NCI-H2029 (cell line): ENCODE measurements at regions not wholly inside any gene's neighbourhood (a gene's known extent, or its start where the extent isn't known, plus 50 kb on each side); places are given as distances from the start of the nearest gene placed in this dataset.
"Not testable (repeated sequence)": the region's sequence is repeated elsewhere in the genome, so short reads cannot be mapped to it uniquely, and the experiment has no call there.

Source experiments
- DNase-seq: peaks from one replicate; lab custom pipeline; 2025; lab: John Stamatoyannopoulos, UW

DNA sequence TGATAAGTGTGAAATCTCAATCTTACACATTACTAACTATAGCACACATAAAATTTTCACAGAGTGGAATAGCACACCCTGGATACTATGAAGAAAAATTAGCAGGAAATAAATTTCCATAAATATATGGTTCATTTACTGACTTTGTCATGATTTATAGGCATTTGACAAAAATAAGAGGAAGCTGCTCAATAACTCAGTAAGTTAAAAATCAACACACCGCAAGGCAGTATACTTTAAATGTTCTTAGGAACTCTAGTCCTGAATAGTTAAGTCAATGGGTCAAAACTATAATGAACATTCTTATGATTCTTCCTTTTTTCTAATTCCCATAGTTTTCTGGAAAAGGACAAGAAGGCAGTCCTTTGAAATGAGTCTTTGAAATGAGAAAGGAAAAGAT is 1557.8 kb upstream of the RAG2 start:
- no peak for DNase-seq

DNA sequence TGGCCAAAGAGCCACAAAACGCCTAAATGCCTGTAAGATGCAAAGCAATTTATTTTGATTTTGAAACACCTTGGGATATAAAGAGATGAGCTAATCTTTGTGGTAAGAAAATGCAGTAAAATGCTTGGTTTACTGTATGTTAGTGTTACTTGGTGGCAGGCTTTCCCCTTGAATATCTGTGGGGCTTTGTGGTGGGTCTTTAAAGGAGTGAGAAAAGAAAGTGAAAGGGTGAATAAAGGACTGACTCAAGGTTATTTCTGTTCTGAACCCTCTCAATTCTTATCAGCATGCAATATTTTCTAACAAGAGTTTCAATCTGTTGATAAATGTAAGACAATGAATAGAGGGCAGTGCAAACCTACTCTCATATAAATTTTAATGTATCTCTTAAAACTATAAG is 1555.9 kb upstream of the RAG2 start:
- DNase-seq = no peak

DNA sequence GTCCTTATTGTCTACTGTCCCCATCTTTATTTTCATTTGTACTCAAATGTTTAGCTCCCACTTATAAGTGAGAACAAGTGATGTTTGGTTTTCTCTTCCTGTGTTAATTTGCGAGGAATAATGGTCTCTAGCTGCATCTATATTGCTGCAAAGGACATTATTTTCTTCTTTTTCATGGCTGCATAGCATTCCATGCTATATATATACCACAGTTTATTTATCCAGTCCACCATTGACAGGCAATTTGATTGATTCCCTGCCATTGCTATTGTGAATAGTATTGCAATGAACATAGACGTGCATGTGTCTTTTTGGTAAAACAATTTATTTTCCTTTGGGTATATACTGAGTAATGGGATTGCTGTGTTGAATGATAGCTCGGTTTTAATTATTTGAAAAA is 1545.8 kb upstream of the RAG2 start:
- DNase-seq = no peak

DNA sequence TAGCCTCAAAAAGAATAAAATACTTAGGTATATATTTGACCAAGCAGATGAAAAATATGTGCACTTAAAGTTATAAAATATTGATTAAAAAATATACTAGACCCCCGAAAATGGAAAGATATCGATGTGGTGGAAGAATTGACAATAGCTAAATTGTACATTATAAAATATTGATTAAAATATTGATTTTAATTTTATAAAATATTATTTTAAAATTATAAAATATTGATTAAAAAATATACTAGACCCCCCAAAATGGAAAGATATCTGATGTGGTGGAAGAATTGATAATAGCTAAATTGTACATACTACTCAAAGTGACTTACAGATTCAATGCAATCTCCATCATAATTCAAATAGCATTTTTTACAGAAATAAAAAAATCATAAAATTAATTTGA is 1540.9 kb upstream of the RAG2 start:
- no peak for DNase-seq

DNA sequence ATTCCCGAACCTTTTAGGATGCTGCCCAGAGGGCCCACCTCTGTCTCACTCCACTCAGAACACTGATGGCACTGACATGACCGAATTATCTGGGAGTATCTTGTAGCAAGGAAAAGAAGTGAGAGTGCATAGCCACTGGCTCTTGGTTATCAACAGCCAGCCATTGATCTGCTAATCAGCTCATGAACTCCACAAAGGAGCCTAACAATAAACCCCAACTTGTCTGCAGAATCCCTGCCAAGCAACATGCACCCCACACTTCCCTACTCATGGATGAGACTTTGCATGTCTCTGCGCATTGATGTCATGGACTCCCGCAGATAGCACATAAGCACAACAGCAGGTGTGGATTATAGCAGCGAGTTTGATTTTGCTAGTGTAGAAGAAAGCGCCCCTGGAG is 1538.9 kb upstream of the RAG2 start:
- no peak for DNase-seq

DNA sequence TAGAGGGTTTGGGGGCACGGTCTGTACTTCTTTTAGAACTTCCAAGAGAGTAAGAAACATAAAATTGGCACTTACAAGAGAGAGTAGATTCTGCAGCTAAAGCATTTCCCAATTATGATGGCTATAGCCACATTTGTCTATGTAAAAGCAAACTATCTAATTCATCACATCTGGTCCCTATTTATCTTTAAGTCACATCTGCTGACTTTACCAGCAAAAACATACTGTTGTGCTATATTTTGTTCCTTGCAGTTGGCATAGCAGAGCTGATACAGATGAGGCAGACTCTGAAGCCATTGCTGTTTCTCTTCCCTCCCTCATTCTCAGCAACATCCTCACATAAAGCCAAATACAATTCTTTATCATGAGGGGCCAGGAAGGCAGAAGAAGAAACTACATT is 1533.5 kb upstream of the RAG2 start:
- DNase-seq = no peak

DNA sequence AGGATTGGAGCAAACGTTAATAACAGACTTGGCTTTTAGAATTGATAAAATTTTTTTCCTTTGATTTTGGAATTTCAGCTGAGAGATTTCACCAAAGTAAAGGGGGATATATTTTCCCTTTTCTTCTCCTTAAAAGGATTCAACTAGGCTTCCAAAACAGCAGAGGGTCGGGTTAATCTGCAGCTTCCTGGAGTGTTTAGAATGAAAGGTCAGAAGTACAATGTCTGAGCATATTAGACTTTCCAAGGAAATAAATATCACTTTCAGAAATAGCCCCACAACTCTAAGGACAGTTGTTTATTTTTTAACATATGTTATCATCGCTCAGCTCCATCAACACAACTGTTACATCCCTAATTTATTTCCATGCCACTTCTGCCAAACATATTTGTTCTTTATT is 1532.9 kb upstream of the RAG2 start:
- DNase-seq = no peak

DNA sequence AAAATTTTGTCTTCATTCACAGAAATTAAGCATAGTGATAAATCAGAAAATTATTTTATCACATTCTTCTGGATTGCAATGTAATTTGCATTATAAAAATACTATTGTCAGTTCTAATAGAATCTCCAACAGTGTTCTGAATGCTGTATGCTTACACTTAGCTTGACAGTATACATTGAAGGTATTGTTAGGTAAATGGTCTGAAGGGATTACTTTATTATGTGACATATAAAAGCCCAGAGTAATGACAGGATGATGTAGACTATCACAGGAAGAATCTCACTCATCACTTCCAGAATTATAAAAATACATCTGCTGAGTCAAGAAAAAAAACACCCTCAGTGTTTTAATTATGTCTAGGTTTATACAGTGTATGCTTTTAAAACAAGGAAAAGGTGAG is 1532.5 kb upstream of the RAG2 start:
- DNase-seq = no peak

DNA sequence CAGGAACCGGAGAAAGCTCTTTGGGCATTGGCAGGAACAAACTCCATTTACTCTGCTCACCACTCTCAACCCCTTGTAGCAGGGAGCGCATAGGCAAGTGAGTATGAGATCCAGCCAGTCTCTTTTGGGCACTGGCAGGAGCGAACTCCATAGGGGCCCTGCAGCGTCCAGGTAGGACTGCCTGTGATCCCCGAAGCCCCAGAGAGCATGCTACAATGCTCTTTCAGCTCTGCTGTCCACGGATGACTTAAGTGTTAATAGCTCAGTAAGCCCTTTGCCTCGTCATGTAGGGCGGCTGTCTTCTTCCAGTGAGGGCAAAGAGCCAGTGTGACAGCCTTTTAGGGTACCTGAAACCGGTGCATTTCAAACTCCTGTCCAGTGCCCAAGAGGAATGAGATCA is 1525.6 kb upstream of the RAG2 start:
- DNase-seq = no peak

DNA sequence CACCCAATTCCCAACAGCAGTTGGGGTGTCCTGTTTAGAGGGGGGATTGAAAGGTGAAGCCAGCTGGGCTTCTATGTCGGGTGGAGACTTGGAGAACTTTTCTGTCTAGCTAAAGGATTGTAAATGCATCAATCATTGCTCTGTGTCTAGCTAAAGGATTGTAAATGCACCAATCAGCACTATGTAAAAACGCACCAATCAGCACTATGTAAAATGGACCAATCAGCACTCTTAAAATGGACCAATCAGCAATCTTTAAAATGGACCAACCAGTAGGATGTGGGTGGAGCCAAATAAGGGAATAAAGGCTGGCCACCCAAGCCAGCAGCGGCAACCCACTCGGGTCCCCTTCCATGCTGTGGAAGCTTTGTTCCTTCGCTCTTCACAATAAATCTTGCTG is 1518.6 kb upstream of the RAG2 start:
- DNase-seq = not testable (repeated sequence)

DNA sequence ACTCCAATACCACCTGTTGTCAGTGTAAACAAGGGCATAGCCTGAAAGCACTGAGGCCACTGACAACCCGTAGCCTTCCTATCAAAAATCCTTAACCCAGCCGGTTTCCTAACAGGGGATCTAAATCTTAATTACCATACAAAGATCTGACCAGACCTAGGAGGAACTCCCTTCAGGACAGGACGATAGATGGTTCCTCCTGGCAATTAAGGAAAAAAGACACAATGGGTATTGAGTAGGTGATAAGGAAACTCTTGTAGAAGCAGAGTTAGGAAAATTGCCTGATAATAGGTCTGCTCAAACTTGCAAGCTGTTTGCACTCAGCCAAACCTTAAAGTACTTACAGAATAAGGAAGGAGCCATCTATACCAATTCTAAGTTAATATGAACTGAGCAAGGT is 1517.3 kb upstream of the RAG2 start:
- DNase-seq = not testable (repeated sequence)

DNA sequence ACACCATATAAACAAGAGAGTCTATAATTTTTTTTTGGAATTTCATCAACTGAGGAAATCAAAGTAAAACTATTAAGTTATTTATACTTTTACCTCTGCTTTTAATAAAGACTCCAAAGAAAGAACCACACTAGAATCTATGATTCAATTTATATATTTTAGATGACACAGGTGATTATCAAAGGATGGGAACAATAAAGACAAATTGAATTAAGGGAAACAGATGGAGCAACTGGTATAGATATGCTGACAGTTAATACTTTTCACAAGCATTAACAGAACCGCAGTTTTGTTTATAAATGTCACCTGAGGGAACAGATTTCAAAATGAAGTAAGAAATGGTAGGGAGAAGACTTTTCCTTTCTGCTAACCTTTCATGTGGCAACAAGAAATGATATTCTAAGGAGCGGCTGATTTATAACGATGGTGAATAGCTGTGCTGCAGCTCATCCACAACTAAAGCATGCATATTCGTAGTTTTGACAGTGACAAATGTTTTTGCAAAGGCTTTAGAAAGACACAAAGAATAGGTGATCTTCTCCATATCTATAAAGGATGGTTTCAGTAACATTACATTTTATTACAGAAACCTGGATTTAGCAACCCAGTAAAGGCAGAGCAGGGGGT is 1502.9 kb upstream of the RAG2 start:
- no peak for DNase-seq

DNA sequence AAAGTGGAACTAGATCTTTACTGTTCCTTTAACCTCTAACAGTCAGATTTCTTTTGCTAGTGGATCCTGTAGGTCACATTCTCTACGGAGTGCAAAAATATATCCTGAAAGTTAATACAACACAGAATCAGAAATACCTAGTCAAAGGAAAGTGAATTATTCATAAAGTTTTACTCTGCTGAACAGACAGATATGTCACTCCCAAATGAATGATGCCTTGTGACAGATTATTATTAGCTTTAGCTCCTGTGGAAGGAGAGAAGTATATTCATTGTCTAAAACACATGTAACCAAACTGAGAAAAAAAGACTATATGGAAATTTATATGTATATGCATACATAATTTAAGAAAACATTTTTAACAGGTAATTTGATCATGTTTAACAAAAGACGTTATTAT is 1497.2 kb upstream of the RAG2 start:
- no peak for DNase-seq

DNA sequence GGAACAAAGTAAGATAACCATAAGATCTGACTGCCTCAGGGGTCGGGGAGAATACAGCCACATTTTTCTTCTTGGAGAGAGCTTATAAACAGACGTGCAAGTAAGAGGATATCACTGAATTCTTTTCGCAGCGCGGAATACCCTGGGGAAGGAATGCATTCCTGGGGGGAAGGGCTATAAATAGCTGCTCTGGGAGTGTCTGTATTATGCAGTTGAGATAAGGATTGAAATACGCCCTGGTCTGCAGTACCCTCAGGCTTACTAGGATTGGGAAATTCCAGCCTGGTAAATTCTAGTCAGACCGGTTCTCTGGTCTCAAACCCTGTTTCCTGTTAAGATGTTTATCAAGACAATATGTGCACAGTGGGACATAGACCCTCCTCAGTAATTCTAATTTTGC is 1491.7 kb upstream of the RAG2 start:
- no peak for DNase-seq

DNA sequence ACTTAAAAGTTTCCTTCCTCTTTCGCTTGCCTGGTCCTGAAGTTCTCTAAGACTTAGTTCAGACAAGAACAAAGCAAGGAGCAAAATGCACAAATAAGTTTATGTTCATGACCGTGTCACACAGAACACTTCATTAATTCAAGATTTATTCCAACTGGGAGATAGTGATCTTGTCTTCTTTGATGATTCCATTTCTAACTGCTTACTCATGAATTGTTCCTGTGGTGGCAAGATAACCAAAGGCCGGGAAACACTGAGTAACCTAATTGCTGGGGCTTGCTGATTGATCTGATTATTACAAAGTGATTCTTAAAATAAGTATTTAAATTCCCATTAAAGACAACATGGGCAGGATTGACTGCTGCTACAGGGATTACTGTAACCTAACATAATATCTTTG is 1462.9 kb upstream of the RAG2 start:
- no peak for DNase-seq

DNA sequence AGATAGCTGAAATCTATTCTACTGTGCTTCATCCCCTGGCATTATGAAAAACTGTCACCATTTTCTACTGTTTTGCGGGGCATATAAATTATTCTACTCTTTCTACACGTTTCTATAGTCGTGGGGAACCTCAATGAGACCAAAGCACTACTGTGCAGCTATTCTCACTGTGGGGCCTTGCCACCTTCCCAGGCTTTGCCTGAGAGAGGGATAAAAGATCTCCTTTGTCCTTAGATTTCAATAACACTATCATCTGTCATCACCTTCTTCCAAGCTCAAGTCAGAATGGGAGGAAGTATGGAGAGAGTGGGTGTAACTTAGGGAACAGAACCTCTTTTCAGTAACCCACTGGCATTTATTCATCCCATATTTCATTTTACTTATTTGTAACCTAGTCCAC is 1462.1 kb upstream of the RAG2 start:
- no peak for DNase-seq

DNA sequence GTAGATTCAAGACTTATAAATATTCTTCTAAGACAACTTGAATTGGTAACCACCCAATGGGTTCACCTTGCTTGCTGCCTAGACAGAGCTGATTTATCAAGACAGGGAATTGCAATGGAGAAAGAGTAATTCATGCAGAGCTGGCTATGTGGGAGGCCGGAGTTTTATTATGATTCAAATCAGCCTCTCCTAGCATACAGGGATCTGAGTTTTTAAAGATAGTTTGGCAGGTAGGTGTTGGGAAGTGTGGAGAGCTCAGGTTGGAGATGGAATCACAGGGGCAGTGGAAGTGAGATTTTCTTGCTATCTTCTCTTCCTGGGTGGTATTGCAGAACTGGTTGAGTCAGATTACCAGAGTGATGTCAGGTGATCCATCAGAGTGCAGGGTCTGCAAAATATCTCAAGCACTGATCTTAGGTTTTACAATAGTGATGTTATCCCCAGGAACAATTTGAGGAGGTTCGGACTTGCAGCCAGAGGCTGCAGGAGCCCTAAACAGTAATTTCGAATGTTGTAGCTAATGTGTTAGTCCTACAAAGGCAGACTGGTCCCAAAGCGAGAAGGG is 1448.6 kb upstream of the RAG2 start:
- DNase-seq = no peak

DNA sequence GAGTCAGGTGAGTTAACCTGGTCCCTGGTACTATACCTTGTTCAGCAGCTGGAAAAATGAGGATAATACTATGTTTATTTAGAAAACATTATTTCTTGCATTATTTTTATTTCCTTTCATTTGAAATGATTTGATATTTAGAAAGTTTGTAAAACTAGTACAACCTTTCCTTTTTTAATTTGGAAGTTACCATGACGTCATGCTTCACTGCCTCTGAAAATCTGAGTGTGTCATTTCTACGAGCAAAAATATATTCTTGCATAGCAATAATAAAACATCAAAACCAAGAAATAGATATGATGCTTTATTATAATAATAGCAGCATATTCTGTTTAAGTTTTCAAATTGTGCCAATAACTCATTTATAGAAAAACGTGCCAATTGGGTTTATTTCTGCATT is 1445.0 kb upstream of the RAG2 start:
- DNase-seq = no peak

DNA sequence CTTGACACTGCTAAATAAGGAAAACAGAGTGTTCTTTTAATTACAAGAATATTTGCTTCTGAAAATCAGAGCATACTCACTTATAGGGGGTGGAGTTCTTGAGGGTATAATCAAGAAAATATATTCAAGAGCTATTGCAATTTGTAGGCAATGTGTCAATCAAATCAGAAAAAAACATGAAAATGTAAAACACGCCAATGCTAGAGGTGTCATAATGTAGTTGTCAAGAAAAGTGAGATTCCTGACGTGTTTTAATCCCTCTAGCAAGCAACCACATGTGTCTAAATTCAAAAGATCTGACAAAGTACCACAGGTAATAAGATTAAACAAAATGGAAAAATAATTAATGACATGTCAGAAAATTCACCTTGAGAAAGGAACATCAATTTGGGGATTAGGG is 1440.7 kb upstream of the RAG2 start:
- no peak for DNase-seq

DNA sequence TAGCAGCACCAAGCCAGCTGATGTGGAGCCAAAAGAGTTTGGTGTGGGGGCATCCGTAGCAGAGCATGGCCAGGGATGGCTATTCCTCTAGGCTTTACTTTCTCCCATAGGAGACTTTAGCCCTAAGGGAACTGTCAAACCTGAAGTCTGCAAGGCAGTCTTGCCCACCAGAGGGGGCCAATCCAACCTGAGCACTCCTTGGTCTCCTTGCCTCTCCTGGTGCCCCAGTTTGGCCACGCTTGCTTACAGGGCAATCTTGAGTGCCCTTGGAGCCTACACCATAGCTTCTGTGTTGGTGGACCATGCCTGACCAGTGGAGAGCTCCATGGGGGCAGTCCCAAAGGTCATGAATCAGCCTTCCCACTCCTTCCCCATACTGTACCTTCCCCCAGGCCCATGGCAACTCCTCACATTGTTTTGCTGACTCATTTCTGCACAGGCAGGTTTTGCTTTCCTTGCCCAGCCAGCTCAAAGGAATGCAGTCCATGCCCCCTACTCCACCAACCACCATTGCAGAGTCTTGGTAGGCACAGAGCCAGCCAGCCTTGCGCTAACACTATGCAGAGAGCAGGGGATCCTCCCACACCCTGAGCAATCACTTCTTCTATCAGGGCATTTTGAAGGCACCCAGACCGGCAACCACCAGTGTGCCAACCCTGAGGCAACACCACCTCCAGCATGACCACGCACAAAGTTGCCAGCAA is 1421.2 kb upstream of the RAG2 start:
- no peak for DNase-seq

DNA sequence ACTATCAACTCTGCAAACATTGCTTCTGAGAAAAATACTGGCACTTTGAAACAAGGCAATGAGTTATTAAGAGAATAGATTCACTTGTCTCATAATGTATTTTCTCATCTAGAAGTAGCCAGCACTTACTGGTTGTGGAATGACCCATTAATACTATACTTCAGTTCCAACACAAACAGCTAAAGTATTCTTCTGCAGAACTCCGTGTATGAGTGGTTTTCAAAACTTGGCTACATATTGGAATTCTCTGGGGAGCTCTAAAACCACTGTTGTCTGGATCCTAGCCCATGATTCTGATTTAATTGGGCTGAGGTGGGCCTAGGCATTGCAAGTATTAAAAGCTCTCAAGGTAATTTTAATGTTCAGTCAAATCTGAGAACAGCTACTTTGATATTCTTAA is 1416.4 kb upstream of the RAG2 start:
- DNase-seq = no peak

DNA sequence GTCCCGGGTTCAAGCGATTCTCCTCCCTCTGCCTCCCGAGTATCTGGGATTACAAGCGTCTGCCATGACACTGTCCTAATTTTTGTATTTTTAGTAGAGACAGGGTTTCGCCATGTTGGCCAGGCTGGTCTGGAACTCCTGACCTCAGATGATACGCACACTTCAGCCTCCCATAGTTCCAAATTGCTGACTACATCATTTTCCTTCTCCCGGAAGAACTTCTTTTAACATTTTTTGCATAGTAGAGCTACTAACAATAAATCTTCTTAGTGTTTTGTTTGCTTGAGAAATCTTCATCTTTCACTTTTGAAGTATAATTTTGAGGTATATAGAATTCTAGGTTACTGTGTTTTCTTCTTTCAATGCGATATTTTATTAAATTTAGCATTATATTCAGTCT is 1415.1 kb upstream of the RAG2 start:
- no peak for DNase-seq

DNA sequence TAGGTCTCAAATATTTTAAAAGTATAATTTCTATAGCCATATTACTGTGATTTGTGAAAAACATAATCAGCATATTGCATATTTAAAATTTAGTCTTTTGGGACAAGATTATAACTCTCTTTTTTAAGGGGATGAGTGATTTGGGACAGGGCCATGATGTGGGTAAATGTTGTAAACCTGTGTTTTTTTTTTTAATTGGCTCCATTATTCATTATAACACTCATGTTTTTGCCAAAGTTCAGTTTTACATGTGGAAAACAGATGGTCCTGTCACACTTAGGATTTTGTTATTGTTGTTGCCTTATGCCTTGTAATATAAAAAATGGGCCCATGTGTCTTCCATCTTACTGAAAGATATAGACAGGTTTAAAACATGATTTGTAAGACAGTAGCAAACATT is 1413.5 kb upstream of the RAG2 start:
- no peak for DNase-seq

DNA sequence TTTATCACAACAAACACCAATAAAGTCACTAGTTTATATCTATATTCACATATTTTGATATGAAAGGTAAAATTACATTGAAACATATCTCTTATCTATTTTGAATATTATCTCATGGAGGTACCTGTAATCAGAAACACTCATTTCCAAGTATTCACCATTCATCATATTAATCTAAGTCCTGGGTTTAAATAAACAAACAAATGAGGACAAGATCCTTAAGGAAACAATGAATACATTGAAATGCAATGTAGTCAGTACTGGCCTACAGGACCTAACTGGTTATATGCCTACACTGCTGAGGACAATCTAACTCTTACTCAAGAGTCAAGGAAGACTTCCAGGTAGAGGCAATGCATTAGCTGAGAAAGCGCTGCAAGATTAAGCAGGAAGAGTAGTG is 1411.9 kb upstream of the RAG2 start:
- no peak for DNase-seq
